Upper lobe of left lung (tissue), 4 donors: ENCODE measurements at regions not wholly inside any gene's neighbourhood (a gene's known extent, or its start where the extent isn't known, plus 50 kb on each side); places are given as distances from the start of the nearest gene placed in this dataset.

Experiments
- EP300 ChIP-seq, 4 donors: sonication (generic); formaldehyde crosslinking; IDR thresholded peaks; one replicate each; pipeline ENCODE4 v1.5.1; 2017; ENCODE audit warnings: antibody characterized with exemption in 4 of 4, control low read depth in 2 of 4
- POLR2AphosphoS5 ChIP-seq, 2 donors: sonication (generic); formaldehyde crosslinking; IDR thresholded peaks; one replicate each; pipeline ENCODE4 v1.5.1; 2017; ENCODE audit warnings: antibody characterized with exemption in 2 of 2
- TF ChIP-seq, protein P1 (sequence below), 6 experiments: fragments of 450-650 bp in 4 of 6; fragments of 200-600 bp in 2 of 6; sonication (generic) in 2 of 6; IDR thresholded peaks; one replicate each; pipeline ENCODE4 v1.5.1; 2016 to 2019; ENCODE audit warnings: antibody characterized with exemption in 6 of 6

GRCh38 chrX:150084496-150085229, 146.4 kb upstream of the EOLA2 start:
- TF ChIP-seq, protein P1, sequence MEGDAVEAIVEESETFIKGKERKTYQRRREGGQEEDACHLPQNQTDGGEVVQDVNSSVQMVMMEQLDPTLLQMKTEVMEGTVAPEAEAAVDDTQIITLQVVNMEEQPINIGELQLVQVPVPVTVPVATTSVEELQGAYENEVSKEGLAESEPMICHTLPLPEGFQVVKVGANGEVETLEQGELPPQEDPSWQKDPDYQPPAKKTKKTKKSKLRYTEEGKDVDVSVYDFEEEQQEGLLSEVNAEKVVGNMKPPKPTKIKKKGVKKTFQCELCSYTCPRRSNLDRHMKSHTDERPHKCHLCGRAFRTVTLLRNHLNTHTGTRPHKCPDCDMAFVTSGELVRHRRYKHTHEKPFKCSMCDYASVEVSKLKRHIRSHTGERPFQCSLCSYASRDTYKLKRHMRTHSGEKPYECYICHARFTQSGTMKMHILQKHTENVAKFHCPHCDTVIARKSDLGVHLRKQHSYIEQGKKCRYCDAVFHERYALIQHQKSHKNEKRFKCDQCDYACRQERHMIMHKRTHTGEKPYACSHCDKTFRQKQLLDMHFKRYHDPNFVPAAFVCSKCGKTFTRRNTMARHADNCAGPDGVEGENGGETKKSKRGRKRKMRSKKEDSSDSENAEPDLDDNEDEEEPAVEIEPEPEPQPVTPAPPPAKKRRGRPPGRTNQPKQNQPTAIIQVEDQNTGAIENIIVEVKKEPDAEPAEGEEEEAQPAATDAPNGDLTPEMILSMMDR (IDR thresholded peaks at IDR 0.05), result no peak
- TF ChIP-seq EP300 (IDR thresholded peaks at IDR 0.05) (no peak), POLR2AphosphoS5 (IDR thresholded peaks at IDR 0.05) (no peak)
